ENCODE measurements at regions not wholly inside any gene's neighbourhood (a gene's known extent, or its start where the extent isn't known, plus 50 kb on each side); places are given as distances from the start of the nearest gene placed in this dataset.

- no peak overlapping the region for H2AFZ ChIP-seq (ENCODE audit: low read depth, low read length)
- no peak overlapping the region for H3K9ac ChIP-seq (ENCODE audit: low read length)
- peaks cover 3% of the 10 kb centered on the region for H3K9me3 ChIP-seq (ENCODE audit: low read length)
- H3K79me2 ChIP-seq (replicated peaks; ENCODE audit: insufficient read depth, low read length): no peaks in the 10 kb centered on the region
- H3K4me2 ChIP-seq (ENCODE audit: low read length): no peak overlapping the region
- no peak overlapping the region for H3K27ac ChIP-seq (ENCODE audit: low read length)
- no peaks in the 10 kb centered on the region for H3F3A ChIP-seq (ENCODE audit: insufficient read depth, low read length, poor library complexity, severe bottlenecking)
- H3K36me3 ChIP-seq (ENCODE audit: insufficient read depth, low read length): peaks cover 9% of the 10 kb centered on the region
- TF ChIP-seq RAD21 (conservative IDR thresholded peaks at IDR 0.05) (no peak), SMC3 (conservative IDR thresholded peaks at IDR 0.05; ENCODE audit: poor library complexity) (no peak), MXI1 (conservative IDR thresholded peaks at IDR 0.05; ENCODE audit: poor library complexity, severe bottlenecking) (no peak), TAF1 (IDR thresholded peaks at IDR 0.05; ENCODE audit: low read depth) (no peak), EP300 (conservative IDR thresholded peaks at IDR 0.05; ENCODE audit: poor library complexity, severe bottlenecking) (no peak), EZH2 (IDR thresholded peaks at IDR 0.05; ENCODE audit: borderline replicate concordance, insufficient read depth, low read length, poor library complexity, severe bottlenecking) (no peak), POLR2AphosphoS5 (IDR thresholded peaks at IDR 0.05) (no peak)
- TF ChIP-seq, protein P1, sequence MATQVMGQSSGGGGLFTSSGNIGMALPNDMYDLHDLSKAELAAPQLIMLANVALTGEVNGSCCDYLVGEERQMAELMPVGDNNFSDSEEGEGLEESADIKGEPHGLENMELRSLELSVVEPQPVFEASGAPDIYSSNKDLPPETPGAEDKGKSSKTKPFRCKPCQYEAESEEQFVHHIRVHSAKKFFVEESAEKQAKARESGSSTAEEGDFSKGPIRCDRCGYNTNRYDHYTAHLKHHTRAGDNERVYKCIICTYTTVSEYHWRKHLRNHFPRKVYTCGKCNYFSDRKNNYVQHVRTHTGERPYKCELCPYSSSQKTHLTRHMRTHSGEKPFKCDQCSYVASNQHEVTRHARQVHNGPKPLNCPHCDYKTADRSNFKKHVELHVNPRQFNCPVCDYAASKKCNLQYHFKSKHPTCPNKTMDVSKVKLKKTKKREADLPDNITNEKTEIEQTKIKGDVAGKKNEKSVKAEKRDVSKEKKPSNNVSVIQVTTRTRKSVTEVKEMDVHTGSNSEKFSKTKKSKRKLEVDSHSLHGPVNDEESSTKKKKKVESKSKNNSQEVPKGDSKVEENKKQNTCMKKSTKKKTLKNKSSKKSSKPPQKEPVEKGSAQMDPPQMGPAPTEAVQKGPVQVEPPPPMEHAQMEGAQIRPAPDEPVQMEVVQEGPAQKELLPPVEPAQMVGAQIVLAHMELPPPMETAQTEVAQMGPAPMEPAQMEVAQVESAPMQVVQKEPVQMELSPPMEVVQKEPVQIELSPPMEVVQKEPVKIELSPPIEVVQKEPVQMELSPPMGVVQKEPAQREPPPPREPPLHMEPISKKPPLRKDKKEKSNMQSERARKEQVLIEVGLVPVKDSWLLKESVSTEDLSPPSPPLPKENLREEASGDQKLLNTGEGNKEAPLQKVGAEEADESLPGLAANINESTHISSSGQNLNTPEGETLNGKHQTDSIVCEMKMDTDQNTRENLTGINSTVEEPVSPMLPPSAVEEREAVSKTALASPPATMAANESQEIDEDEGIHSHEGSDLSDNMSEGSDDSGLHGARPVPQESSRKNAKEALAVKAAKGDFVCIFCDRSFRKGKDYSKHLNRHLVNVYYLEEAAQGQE (IDR thresholded peaks at IDR 0.05; ENCODE audit: borderline replicate concordance): no peak
- TF ChIP-seq, protein P2, sequence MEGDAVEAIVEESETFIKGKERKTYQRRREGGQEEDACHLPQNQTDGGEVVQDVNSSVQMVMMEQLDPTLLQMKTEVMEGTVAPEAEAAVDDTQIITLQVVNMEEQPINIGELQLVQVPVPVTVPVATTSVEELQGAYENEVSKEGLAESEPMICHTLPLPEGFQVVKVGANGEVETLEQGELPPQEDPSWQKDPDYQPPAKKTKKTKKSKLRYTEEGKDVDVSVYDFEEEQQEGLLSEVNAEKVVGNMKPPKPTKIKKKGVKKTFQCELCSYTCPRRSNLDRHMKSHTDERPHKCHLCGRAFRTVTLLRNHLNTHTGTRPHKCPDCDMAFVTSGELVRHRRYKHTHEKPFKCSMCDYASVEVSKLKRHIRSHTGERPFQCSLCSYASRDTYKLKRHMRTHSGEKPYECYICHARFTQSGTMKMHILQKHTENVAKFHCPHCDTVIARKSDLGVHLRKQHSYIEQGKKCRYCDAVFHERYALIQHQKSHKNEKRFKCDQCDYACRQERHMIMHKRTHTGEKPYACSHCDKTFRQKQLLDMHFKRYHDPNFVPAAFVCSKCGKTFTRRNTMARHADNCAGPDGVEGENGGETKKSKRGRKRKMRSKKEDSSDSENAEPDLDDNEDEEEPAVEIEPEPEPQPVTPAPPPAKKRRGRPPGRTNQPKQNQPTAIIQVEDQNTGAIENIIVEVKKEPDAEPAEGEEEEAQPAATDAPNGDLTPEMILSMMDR (IDR thresholded peaks at IDR 0.05; ENCODE audit: poor library complexity, severe bottlenecking): no peak
- no peaks in the 10 kb centered on the region for H3K27me3 ChIP-seq (ENCODE audit: insufficient read depth, low read depth, low read length)
- no peaks in the 10 kb centered on the region for H4K20me1 ChIP-seq (ENCODE audit: insufficient read depth)
- no peak overlapping the region for H3K4me3 ChIP-seq (ENCODE audit: low read length)
- H3K9me2 ChIP-seq (ENCODE audit: insufficient read depth, low read length): no peaks in the 10 kb centered on the region
Measured at GRCh38 chr18:33853187-33853586, 275.2 kb downstream of the ASXL3 start.

DNA sequence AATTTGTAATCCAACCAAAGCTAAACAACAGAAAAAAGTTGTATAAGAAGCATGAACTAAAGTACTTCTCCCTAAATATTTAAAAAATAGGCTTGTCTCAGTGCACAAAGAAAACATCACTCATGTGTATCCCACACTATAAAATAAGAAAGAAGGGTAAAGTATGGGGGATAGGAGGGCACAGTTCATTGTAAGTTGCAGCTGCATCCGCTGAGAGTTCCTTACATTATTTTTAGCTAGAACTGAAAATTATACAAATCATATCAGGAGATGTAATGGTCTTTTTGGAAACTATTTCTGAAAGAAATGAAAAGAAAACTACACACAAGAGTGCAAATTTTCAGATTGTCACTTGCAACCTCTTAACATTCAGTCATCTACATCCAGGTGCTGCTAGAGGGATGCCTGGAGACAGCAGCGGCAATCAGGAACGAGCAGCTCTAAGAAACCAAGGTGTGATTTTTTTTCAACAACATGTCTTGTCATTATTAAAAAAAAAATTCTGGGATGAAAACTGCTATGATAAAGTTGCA, 273.6 kb downstream of the ASXL3 start:
- Histone ChIP-seq H3K4me2 (ENCODE audit: low read length) (no peak overlapping the region), H3K9me3 (ENCODE audit: low read length) (peaks cover 3% of the 10 kb centered on the region), H3F3A (ENCODE audit: insufficient read depth, low read length, poor library complexity, severe bottlenecking) (no peaks in the 10 kb centered on the region), H3K4me3 (ENCODE audit: low read length) (no peak overlapping the region), H3K9ac (ENCODE audit: low read length) (no peak overlapping the region), H3K36me3 (ENCODE audit: insufficient read depth, low read length) (peaks cover 9% of the 10 kb centered on the region), H3K79me2 (replicated peaks; ENCODE audit: insufficient read depth, low read length) (no peaks in the 10 kb centered on the region), H4K20me1 (ENCODE audit: insufficient read depth) (no peaks in the 10 kb centered on the region), H3K27ac (ENCODE audit: low read length) (no peak overlapping the region), H3K27me3 (ENCODE audit: insufficient read depth, low read depth, low read length) (no peaks in the 10 kb centered on the region), H3K9me2 (ENCODE audit: insufficient read depth, low read length) (no peaks in the 10 kb centered on the region), H2AFZ (ENCODE audit: low read depth, low read length) (no peak overlapping the region)
- TF ChIP-seq POLR2AphosphoS5 (IDR thresholded peaks at IDR 0.05) (no peak), EZH2 (IDR thresholded peaks at IDR 0.05; ENCODE audit: borderline replicate concordance, insufficient read depth, low read length, poor library complexity, severe bottlenecking) (no peak), MXI1 (conservative IDR thresholded peaks at IDR 0.05; ENCODE audit: poor library complexity, severe bottlenecking) (no peak), RAD21 (conservative IDR thresholded peaks at IDR 0.05) (no peak), SMC3 (conservative IDR thresholded peaks at IDR 0.05; ENCODE audit: poor library complexity) (no peak), TAF1 (IDR thresholded peaks at IDR 0.05; ENCODE audit: low read depth) (no peak), EP300 (conservative IDR thresholded peaks at IDR 0.05; ENCODE audit: poor library complexity, severe bottlenecking) (no peak)
- TF ChIP-seq, protein P1 (IDR thresholded peaks at IDR 0.05; ENCODE audit: borderline replicate concordance): no peak
- TF ChIP-seq, protein P2 (IDR thresholded peaks at IDR 0.05; ENCODE audit: poor library complexity, severe bottlenecking): no peak

Data from neural cell (in vitro differentiated cells).